MM.1S (cell line): ENCODE measurements at regions not wholly inside any gene's neighbourhood (a gene's known extent, or its start where the extent isn't known, plus 50 kb on each side); places are given as distances from the start of the nearest gene placed in this dataset.

Source experiments
- DNase-seq: peaks from one replicate; pipeline ENCODE4 v3.0.0-alpha.2; 2015
- H2AFZ ChIP-seq: fragments of 300-600 bp; sonication (generic); 2 replicates; pipeline ENCODE4 v1.6.0; 2016; ENCODE audit warnings: antibody characterized with exemption, low read length
- H3F3A ChIP-seq: fragments of 300-600 bp; sonication (generic); 2 replicates; pipeline ENCODE4 v1.6.1; 2016; ENCODE audit warnings: mild to moderate bottlenecking, antibody characterized with exemption, low read length, moderate library complexity, mixed read lengths; ENCODE audit not compliant: insufficient read depth
- H3K27ac ChIP-seq: fragments of 300-600 bp; sonication (generic); 2 replicates; pipeline ENCODE4 v1.5.1; 2016; ENCODE audit warnings: mild to moderate bottlenecking, low read length
- H3K27me3 ChIP-seq: fragments of 300-600 bp; sonication (generic); replicated peaks from 2 replicates; pipeline ENCODE4 v1.6.0; 2016; ENCODE audit warnings: low read length; ENCODE audit not compliant: insufficient read depth
- H3K36me3 ChIP-seq: fragments of 300-600 bp; sonication (generic); replicated peaks from 2 replicates; pipeline ENCODE4 v1.6.1; 2016; ENCODE audit warnings: mild to moderate bottlenecking, low read length, mixed read lengths; ENCODE audit not compliant: insufficient read depth
- H3K4me1 ChIP-seq: fragments of 300-600 bp; sonication (generic); 2 replicates; pipeline ENCODE4 v1.6.1; 2016; ENCODE audit warnings: low read length, mixed read lengths
- H3K4me2 ChIP-seq: fragments of 300-600 bp; sonication (generic); 2 replicates; pipeline ENCODE4 v1.6.0; 2016; ENCODE audit warnings: low read depth, low read length
- H3K4me3 ChIP-seq: fragments of 300-600 bp; sonication (generic); 2 replicates; pipeline ENCODE4 v1.5.1; 2016; ENCODE audit warnings: low read length, mixed read lengths
- H3K79me2 ChIP-seq: fragments of 300-600 bp; sonication (generic); 2 replicates; pipeline ENCODE4 v1.6.1; 2016; ENCODE audit warnings: mixed run types, low read length, mixed read lengths
- H3K9ac ChIP-seq: fragments of 300-600 bp; sonication (generic); 2 replicates; pipeline ENCODE4 v1.6.1; 2016; ENCODE audit warnings: low read length, mixed read lengths
- H3K9me2 ChIP-seq: fragments of 300-600 bp; sonication (generic); replicated peaks from 2 replicates; pipeline ENCODE4 v1.6.1; 2016; ENCODE audit warnings: mild to moderate bottlenecking, low read length, mixed read lengths; ENCODE audit not compliant: insufficient read depth
- H3K9me3 ChIP-seq: fragments of 300-600 bp; sonication (generic); replicated peaks from 2 replicates; pipeline ENCODE4 v1.6.1; 2016; ENCODE audit warnings: mild to moderate bottlenecking, low read length, mixed read lengths; ENCODE audit not compliant: insufficient read depth
- H4K20me1 ChIP-seq: fragments of 300-600 bp; sonication (generic); 2 replicates; pipeline ENCODE4 v1.6.1; 2016; ENCODE audit warnings: mild to moderate bottlenecking, low read length, moderate library complexity, mixed read lengths; ENCODE audit not compliant: insufficient read depth
- EZH2 ChIP-seq: fragments of 300-600 bp; sonication (generic); optimal IDR thresholded peaks from 2 replicates; pipeline ENCODE3; 2017; ENCODE audit warnings: low read depth, mild to moderate bottlenecking, antibody characterized with exemption, low read length, mixed read lengths
- EZH2phosphoT487 ChIP-seq: fragments of 300-600 bp; sonication (generic); IDR thresholded peaks from 2 replicates; pipeline ENCODE4 v1.6.1; 2018; ENCODE audit warnings: antibody characterized with exemption, low read length
- TF ChIP-seq, protein P1 (sequence below): fragments of 300-600 bp; sonication (generic); IDR thresholded peaks from 2 replicates; pipeline ENCODE4 v1.5.1; 2016; ENCODE audit warnings: antibody characterized with exemption, low read length, mixed read lengths

DNA sequence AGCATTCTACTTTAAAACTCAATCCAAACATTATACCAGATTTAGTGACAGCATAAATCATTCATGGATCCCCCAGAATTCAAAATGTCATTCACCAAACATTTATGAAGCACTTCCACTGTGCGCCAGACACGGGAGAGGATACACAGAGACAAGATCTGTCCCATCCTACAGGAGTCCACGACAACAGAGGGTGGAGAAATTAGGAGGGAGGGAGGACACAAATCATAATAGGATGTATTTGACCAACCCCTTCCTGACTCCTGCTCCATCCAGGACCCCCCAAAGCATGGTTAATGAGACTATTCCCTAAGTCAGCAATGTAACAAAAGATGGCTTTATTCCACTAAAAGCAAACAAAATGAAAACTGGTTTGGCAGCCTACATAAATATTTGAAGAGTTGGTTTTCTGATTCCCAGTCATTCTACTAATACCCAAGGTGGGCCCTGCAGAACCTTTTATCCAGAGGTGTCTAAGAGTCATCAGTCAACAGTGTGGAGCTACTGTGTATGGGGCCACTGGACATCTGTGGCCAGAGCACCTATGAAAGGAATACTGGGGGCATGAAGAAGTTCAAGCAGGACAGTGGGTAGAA is 62.8 kb upstream of the DOCK9 start:
- no peak overlapping the region for H3K9ac ChIP-seq
- DNase-seq = no peak
- H3K4me3 ChIP-seq = no peak overlapping the region
- H3K9me2 ChIP-seq = no peaks in the 10 kb centered on the region
- H3K79me2 ChIP-seq = peaks cover 23% of the 10 kb centered on the region; the same call in 1 of the 2 replicates
- H3K4me2 ChIP-seq = no peak overlapping the region
- H2AFZ ChIP-seq = no peak overlapping the region
- no peaks in the 10 kb centered on the region for H3K36me3 ChIP-seq
- H3F3A ChIP-seq = no peaks in the 10 kb centered on the region
- H3K4me1 ChIP-seq = no peaks in the 10 kb centered on the region
- no peak for TF ChIP-seq EZH2phosphoT487
- TF ChIP-seq, protein P1, sequence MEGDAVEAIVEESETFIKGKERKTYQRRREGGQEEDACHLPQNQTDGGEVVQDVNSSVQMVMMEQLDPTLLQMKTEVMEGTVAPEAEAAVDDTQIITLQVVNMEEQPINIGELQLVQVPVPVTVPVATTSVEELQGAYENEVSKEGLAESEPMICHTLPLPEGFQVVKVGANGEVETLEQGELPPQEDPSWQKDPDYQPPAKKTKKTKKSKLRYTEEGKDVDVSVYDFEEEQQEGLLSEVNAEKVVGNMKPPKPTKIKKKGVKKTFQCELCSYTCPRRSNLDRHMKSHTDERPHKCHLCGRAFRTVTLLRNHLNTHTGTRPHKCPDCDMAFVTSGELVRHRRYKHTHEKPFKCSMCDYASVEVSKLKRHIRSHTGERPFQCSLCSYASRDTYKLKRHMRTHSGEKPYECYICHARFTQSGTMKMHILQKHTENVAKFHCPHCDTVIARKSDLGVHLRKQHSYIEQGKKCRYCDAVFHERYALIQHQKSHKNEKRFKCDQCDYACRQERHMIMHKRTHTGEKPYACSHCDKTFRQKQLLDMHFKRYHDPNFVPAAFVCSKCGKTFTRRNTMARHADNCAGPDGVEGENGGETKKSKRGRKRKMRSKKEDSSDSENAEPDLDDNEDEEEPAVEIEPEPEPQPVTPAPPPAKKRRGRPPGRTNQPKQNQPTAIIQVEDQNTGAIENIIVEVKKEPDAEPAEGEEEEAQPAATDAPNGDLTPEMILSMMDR = no peak
- TF ChIP-seq EZH2 = no peak
- H4K20me1 ChIP-seq = no peaks in the 10 kb centered on the region
- H3K27ac ChIP-seq = no peak overlapping the region
- H3K9me3 ChIP-seq = no peaks in the 10 kb centered on the region
- H3K27me3 ChIP-seq = no peaks in the 10 kb centered on the region

DNA sequence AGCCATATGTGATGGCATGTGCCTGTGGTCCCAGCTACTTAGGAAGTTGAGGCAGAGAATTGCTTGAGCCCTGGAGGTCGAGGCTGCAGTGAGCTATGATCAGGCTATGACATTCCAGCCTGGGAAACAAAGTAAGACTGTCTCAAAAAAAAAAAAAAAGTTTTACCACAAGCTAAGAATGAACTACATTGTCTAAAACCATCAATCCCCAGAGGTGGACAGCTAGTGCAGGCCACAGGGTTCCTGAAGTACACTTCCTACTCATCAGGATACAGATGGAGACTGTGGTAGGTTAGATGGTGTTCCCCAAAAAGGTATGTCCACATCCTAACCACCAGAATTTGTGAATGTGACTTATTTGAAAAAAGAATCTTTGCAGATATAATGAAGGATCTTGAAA is 63.5 kb upstream of the DOCK9 start:
- no peak overlapping the region for H2AFZ ChIP-seq
- no peaks in the 10 kb centered on the region for H3K4me1 ChIP-seq
- H3K9me3 ChIP-seq = no peaks in the 10 kb centered on the region
- no peak overlapping the region for H3K4me3 ChIP-seq
- H3K9ac ChIP-seq = no peak overlapping the region
- H3K27me3 ChIP-seq = no peaks in the 10 kb centered on the region
- H3K27ac ChIP-seq = no peak overlapping the region
- no peaks in the 10 kb centered on the region for H3K9me2 ChIP-seq
- H3K36me3 ChIP-seq = no peaks in the 10 kb centered on the region
- no peaks in the 10 kb centered on the region for H3F3A ChIP-seq
- TF ChIP-seq EZH2 = no peak
- TF ChIP-seq EZH2phosphoT487 = no peak
- TF ChIP-seq, protein P1 = no peak
- H3K79me2 ChIP-seq = peaks cover 27% of the 10 kb centered on the region; the same call in 1 of the 2 replicates
- H4K20me1 ChIP-seq = no peaks in the 10 kb centered on the region
- no peak overlapping the region for H3K4me2 ChIP-seq
- DNase-seq = no peak

DNA sequence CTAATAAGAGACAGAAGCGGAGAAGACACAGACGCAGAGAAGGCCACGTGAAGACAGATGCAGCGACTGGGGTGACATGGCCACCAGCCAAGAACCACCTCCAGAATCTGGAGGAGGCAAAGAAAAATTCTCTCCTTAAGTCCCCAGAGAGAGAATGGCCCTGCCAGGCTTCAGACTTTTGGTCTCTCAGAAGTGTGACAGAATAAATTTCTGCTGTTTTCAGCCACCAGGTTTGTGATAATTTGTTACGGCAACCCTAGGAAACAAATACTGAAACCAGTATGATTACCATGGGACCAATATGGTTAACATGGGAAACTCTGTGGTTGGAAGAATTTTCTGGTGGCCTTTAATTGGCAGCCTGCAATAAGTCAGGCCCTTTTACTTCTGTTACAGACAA is 63.9 kb upstream of the DOCK9 start:
- no peak overlapping the region for H3K4me2 ChIP-seq
- no peak overlapping the region for H3K27ac ChIP-seq
- no peaks in the 10 kb centered on the region for H3K4me1 ChIP-seq
- no peak overlapping the region for H3K4me3 ChIP-seq
- peaks cover 28% of the 10 kb centered on the region; the same call in 1 of the 2 replicates for H3K79me2 ChIP-seq
- no peak overlapping the region for H3K9ac ChIP-seq
- no peaks in the 10 kb centered on the region for H3K36me3 ChIP-seq
- H3F3A ChIP-seq = no peaks in the 10 kb centered on the region
- no peaks in the 10 kb centered on the region for H3K9me3 ChIP-seq
- no peaks in the 10 kb centered on the region for H4K20me1 ChIP-seq
- no peaks in the 10 kb centered on the region for H3K9me2 ChIP-seq
- H2AFZ ChIP-seq = no peak overlapping the region
- H3K27me3 ChIP-seq = no peaks in the 10 kb centered on the region
- no peak for DNase-seq
- TF ChIP-seq, protein P1 = no peak
- TF ChIP-seq EZH2 (no peak), EZH2phosphoT487 (no peak)
